ENCODE measurements at regions not wholly inside any gene's neighbourhood (a gene's known extent, or its start where the extent isn't known, plus 50 kb on each side); places are given as distances from the start of the nearest gene placed in this dataset.

DNA sequence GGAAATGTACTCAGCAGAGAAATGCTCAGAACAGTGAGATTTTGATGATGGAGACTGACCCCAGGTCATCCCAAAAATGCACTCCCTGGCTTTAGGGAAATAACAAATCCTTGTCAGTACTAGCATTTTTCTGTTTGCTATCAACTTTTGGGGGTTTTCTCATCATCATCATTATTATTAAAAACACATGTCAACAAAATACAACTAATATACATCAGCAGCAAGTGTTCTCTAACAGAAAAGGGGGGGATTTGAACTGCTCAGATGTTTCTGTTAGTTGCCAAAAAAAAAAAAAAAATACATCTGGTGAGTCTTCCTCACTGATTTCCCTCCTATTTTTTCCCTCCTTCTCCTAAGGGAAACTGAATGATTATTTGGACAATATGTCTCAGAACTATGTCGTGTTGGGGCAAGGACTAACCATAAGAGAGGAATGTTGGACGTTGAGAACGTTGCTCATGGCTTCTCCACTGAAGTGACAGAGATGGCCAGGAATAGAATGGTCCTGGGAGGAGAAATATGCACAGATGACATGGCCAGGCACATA is 230.0 kb upstream of the MCTP2 start:
- no peak for DNase-seq

- DNase-seq: peak in 1 of 2 experiments; percentile 9
These were observed 230.8 kb upstream of the MCTP2 start for GRCh38 chr15:94000606-94001005.

DNA sequence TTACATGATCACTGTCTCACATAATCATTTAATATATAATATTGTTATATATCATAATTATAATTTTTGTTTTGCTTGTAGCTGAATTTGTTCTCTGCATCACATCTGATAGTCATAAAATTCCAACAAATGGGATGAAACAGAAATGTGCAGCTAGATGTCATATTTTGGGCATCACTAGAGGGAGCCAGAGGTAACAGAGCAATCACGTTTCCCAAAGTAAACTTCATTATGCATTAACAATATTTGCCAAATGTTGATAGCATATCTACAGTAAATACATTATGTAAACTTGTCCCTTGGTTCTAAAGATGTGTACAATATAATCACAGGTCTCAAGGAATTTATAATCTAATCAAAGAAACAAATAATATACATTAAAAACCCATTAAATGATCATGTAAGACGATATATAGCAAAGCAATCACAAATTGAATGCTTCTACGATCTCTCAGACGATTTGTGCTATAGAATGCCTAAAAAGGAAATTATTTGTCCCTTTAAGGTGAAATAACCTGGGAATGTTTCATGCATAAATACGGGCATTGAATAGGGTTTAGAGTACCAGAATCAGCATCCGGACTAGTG is 234.2 kb upstream of the MCTP2 start:
- DNase-seq: peak; percentile 4 to 62

DNA sequence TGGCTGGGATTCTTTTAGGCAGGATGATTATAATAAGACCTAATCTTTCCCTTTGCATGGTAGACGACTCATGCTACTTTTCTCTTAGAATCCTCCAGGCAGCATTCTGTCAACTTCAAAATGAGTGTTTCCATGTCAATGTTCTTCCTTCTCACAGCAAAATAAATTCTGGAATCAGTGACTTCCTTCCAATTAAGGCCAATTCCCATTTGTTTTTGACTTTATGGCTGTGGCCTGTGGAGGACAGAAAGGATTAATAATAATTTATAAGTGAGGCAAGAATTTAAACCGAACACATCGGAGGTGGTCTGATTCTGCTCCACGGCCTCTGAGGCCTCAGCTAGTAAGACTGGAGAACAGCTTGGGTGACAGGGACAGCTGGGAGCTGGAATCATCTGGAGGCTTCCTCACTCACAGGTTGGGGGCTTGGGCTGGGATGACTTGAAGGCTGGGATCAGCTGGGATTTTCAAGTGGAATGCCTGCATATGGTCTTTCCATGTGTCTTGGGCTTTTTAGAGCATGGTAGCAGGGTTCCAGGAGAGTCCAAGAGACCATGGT is 241.8 kb upstream of the MCTP2 start:
- DNase-seq: no peak

DNA sequence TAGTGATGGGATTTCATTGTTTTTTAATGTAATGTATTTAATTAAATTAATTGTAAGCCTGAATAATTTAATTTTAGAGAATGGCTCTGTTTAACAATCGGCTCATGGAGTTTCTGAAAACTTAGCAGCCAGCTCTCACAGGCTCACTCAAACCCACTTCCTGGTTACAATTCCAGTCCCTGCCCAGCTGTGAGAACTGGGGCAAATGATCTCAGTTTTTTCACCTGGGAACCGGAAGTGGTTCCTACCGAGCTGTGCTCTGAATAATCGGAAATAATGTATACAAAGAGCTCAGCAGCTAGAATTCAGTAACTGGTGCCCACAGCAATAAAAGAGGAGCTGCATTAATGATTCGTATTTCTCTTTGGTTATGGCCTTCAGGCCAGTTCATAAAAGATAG is 244.3 kb upstream of the MCTP2 start:
- no peak for DNase-seq

DNA sequence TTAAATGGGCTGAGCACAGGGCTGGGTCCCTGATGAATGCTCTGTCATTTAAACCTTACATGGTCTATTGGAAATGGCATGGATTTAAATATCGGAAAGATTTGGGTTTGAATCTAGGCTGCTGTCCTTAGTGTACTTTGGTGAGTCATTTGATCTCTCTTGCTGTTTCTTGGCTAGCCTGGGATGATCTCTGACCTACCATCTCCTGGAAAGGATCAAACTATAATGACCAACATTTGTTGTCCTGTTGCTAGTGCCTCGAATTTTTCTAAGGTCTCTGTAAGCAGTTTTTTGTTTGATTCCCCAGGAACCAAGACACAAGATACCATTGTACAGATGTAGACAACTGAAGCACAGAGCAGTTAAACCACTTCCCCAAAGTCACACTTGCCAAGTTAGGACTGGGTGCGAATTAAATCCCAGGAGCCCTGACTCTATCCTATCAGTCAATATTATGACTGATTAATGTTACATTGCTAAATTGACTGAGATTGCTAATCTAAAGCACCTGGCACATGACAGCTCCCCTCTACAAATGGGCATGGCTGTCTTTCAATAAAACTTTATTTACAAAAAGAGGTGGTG is 244.9 kb upstream of the MCTP2 start:
- DNase-seq: no peak

DNA sequence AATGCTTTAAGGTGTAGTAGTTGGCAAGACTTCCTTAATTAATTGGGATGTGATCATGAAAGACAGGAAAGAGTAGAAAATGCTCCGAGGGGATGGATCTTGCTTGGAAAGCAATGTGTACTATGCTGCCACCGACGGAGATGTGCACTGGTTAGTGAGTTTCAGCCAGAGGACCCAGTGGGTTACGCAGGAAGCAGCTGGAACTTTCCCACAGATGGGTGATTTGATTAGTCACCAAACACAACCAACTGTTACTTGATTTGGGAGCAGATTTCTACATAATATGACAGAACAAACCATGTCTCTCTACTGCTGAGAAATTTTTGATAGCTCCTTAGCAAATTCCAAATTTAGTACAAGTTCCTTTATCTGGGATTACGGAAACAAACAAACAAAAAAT is 245.4 kb upstream of the MCTP2 start:
- no peak for DNase-seq

- DNase-seq: no peak
These were observed 246.2 kb upstream of the MCTP2 start for GRCh38 chr15:93985176-93985575.

- peak; percentile 17 to 63 for DNase-seq
These were observed 247.8 kb upstream of the MCTP2 start for GRCh38 chr15:93983526-93983925.

GRCh38 chr15:93982226-93982727 is 249.1 kb upstream of the MCTP2 start:
- no peak for DNase-seq

DNA sequence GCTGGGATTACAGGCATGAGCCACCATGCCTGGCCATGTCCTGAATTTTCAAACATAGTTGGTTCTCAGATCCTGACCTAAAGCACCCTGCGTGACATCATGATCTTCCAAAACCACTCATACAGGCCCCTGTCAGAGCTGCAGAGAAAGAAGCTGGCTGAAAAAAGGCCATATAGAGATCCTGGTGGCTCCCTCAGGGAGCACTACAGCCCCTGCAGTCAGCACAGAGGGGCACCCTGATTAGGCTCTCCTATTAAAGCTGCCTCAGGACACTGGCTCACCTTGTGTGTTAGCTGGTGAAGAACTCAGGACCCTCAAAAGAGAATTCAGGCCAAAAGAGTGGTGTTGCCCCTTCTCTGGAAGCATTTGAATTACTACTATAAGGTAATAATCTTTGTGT is 249.7 kb upstream of the MCTP2 start:
- no peak for DNase-seq

GRCh38 chr15:93980261-93980911 is 251.0 kb upstream of the MCTP2 start:
- no peak for DNase-seq

DNA sequence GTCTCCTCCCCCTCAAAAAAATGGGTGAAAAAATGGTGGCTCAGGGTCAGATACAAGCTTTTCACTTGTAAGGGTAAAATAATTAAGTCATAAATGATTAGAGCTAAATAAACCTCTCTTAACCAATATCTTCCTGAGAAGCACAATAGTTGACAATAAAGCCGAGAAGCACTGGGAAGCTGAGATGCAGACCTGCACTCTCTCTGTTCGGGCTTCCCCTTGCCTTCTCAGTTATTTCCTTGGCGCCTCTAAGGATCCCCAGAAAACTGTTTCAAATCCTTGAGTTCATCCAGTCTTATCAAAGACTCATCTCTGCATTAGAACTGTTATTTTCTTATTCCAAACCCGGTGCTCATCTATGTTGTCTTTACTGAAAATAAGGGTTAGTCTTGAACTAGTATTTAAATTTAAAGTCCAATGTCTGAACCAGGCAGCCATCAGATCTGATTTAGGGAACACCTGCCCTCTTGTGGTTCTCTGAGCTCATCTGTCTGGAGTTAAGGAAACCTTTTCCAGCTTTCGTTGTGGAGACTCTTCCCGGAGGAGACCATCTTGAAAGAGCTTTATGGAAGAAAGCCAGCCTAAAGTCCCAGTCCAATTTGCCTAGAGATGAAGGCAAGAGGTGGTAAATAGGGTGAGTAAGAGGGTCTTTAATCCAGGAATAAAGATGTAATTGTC is 256.4 kb upstream of the MCTP2 start:
- peak; percentile 40 to 84 for DNase-seq

DNA sequence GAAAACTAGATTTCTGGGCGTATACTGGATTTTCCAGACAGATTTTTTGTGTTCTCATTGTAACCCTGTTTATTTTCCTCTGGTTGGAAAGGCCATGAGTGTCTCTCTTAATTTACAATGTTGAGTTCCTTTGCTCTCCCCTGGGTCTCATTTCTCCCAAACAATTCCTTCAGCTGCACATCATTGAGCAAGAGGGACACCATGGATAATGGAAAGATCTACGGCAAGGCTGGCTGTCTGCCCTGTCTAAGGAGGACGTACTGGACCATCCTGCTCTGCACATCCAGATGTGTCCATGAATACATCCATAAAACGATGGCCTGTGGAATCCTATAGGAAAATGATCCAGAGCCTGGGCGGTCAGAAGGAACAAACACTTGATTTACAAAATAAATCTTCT is 258.1 kb upstream of the MCTP2 start:
- no peak for DNase-seq

- no peak for DNase-seq
These were observed 262.6 kb upstream of the MCTP2 start for GRCh38 chr15:93968773-93969172.

DNA sequence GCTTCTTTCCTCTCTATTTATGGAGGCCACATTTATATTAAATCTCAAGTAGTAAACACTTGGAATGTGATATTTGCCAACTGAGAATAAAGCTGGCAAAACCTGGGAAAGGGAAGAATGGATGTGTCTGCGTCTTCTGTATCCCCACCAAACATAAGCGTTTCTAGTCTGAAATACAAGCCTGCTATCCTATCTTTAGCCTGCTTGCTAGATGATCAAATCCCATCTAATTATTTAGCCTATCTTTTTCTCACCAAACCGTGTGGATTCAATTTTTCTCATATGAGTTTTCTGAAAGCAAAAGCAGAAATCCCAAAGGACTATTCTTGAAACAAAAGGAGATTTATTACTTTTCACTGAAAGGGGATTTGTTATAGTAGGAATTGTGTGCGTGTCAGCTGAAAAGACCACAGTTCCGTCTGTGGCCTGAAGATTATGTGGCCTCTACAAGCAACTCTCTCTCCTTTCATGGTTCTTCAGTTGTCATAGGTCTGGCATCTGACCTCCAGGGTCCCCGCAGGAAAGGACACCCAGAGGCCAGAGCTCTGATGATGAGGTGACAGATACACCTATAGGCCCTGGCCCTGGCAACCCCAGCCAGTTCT is 266.0 kb upstream of the MCTP2 start:
- DNase-seq: no peak

DNA sequence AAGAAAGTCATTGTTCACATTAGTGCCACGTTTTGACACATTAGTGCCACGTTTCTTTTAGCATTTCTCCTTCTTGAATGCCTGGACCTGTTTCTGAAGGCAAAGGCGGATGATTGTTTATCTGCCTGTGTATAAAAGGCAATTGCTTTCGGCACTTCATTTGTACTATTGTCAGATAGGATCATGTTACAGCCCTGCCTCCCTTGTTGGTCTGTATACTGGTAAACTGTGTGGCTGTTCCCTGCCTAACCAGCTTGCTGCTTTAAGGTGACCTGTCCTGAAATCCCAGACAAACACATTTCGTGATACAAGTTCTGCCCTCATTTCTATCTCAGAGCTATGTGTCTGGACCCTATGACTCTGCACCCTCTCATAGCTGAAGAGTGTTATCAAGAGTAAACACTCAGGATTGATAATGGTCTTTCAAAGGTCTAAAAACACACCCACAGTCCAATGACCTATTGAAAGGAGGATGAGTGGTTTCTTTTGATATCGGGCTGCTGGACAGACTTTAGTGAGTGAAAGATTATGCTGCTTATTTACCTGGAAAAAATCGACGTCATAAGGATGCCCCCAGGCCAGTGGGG is 276.3 kb upstream of the MCTP2 start:
- DNase-seq: peak in 1 of 2 experiments; percentile 20

GRCh38 chr15:93948726-93949125 is 282.6 kb upstream of the MCTP2 start:
- no peak for DNase-seq

GRCh38 chr15:93943586-93943985 is 287.8 kb upstream of the MCTP2 start:
- no peak for DNase-seq

GRCh38 chr15:93942269-93942694 is 289.1 kb upstream of the MCTP2 start:
- peak in 1 of 2 experiments; percentile 60 for DNase-seq

- DNase-seq: no peak
These were observed 289.7 kb upstream of the MCTP2 start for GRCh38 chr15:93941697-93942096.

GRCh38 chr15:93940226-93940625 is 291.1 kb upstream of the MCTP2 start:
- no peak for DNase-seq
